IMR-90 (cell line): ENCODE measurements at regions not wholly inside any gene's neighbourhood (a gene's known extent, or its start where the extent isn't known, plus 50 kb on each side); places are given as distances from the start of the nearest gene placed in this dataset.

ENCODE experiments used
- ATAC-seq: fragments of 200-7000 bp; cut with Tn5 transposase; 2 replicates; pipeline ENCODE4 v1.9.1; 2020; ENCODE audit warnings: low read depth, mild to moderate bottlenecking, moderate library complexity
- BruUV-seq: library from RNA; stranded (reverse); fragments of 400-500 nt; replicated peaks from 2 replicates; lab custom pipeline; 2021; lab: Mats Ljungman, UMichigan
- CTCF ChIA-PET: fragments of 300-600 bp; formaldehyde crosslinking; extraction: SDS; loops from one replicate; lab custom pipeline; 2021; ENCODE audit warnings: antibody characterized with exemption; lab: Yijun Ruan, JAX
- POLR2A ChIA-PET: fragments of 300-600 bp; sonication (Branson Sonifier 250); formaldehyde crosslinking; loops from one replicate; lab custom pipeline; 2022; ENCODE audit warnings: antibody characterized with exemption; ENCODE audit not compliant: unreplicated experiment; lab: Charles Lee
- DNase-seq: peaks from one replicate; pipeline ENCODE4 v3.0.0; 2013
- H2AFZ ChIP-seq: replicated peaks from 2 replicates; pipeline ENCODE3; 2013; ENCODE audit warnings: low read length, mild to moderate bottlenecking; ENCODE audit not compliant: poor library complexity
- H2AK5ac ChIP-seq: 2 replicates; pipeline ENCODE4 v1.6.1; 2013; ENCODE audit warnings: low read depth, low read length, inconsistent platforms
- H2AK9ac ChIP-seq: replicated peaks from 2 replicates; pipeline ENCODE3; 2013; ENCODE audit warnings: mild to moderate bottlenecking, low read depth, low read length, moderate library complexity; ENCODE audit not compliant: poor library complexity
- H2BK120ac ChIP-seq: 2 replicates; pipeline ENCODE4 v1.6.1; 2013; ENCODE audit warnings: low read depth, low read length, inconsistent platforms
- H2BK15ac ChIP-seq: 3 replicates; pipeline ENCODE4 v1.6.1; 2013; ENCODE audit warnings: low read depth, low read length, inconsistent platforms
- H2BK20ac ChIP-seq: 2 replicates; pipeline ENCODE4 v1.6.1; 2013; ENCODE audit warnings: low read depth, mild to moderate bottlenecking, inconsistent platforms, low read length, moderate library complexity
- H2BK5ac ChIP-seq: 2 replicates; pipeline ENCODE4 v1.6.1; 2013; ENCODE audit warnings: mild to moderate bottlenecking, low read depth, low read length, inconsistent platforms; ENCODE audit not compliant: poor library complexity, severe bottlenecking
- H3K14ac ChIP-seq: replicated peaks from 2 replicates; pipeline ENCODE4 v1.6.1; 2013; ENCODE audit warnings: low read depth, low read length, inconsistent platforms
- H3K18ac ChIP-seq: 2 replicates; pipeline ENCODE4 v1.6.1; 2013; ENCODE audit warnings: low read depth, low read length, control low read depth
- H3K23ac ChIP-seq: 2 replicates; pipeline ENCODE4 v1.6.1; 2013; ENCODE audit warnings: low read depth, low read length, inconsistent platforms
- H3K27ac ChIP-seq: 2 replicates; pipeline ENCODE4 v1.5.1; 2013; ENCODE audit warnings: mild to moderate bottlenecking, control low read depth, low read length; ENCODE audit not compliant: insufficient read depth
- H3K27me3 ChIP-seq: 2 replicates; pipeline ENCODE4 v1.6.1; 2013; ENCODE audit warnings: low read length; ENCODE audit not compliant: control insufficient read depth, insufficient read depth
- H3K36me3 ChIP-seq: 2 replicates; pipeline ENCODE4 v1.6.1; 2013; ENCODE audit warnings: low read length, mixed read lengths; ENCODE audit not compliant: control insufficient read depth, insufficient read depth
- H3K4ac ChIP-seq: 2 replicates; pipeline ENCODE4 v1.6.1; 2013; ENCODE audit warnings: low read depth, low read length, inconsistent platforms
- H3K4me1 ChIP-seq: 2 replicates; pipeline ENCODE4 v1.6.1; 2013; ENCODE audit warnings: low read length, mixed read lengths; ENCODE audit not compliant: control insufficient read depth, insufficient read depth
- H3K4me2 ChIP-seq: 2 replicates; pipeline ENCODE4 v1.6.1; 2013; ENCODE audit warnings: low read depth, mild to moderate bottlenecking, control low read depth, low read length, moderate library complexity
- H3K4me3 ChIP-seq: 2 replicates; pipeline ENCODE4 v1.5.1; 2013; ENCODE audit warnings: low read depth, mild to moderate bottlenecking, control low read depth, low read length, moderate library complexity; ENCODE audit not compliant: insufficient read depth
- H3K56ac ChIP-seq: 2 replicates; pipeline ENCODE4 v1.6.1; 2013; ENCODE audit warnings: low read length, inconsistent platforms; ENCODE audit not compliant: insufficient read depth; ENCODE audit errors: extremely low read depth
- H3K79me1 ChIP-seq, 2 experiments: 2 replicates each; pipeline ENCODE4 v1.6.1; 2013; ENCODE audit warnings: low read length in 2 of 2, inconsistent platforms in 1 of 2, low read depth in 1 of 2
- H3K9ac ChIP-seq: 2 replicates; pipeline ENCODE4 v1.6.1; 2013; ENCODE audit warnings: low read depth, low read length, control low read depth
- H3K9me1 ChIP-seq: 2 replicates; pipeline ENCODE4 v1.6.1; 2013; ENCODE audit warnings: low read length, inconsistent platforms; ENCODE audit not compliant: insufficient read depth
- H3K9me3 ChIP-seq: 2 replicates; pipeline ENCODE4 v1.6.1; 2013; ENCODE audit warnings: low read length; ENCODE audit not compliant: control insufficient read depth, insufficient read depth
- H4K20me1 ChIP-seq: 2 replicates; pipeline ENCODE4 v1.6.1; 2013; ENCODE audit warnings: low read length, inconsistent platforms; ENCODE audit not compliant: insufficient read depth
- H4K5ac ChIP-seq: 2 replicates; pipeline ENCODE4 v1.6.1; 2013; ENCODE audit warnings: mild to moderate bottlenecking, low read depth, low read length, control low read depth
- H4K8ac ChIP-seq, 2 experiments: 2 replicates each; pipeline ENCODE4 v1.6.1; 2013; ENCODE audit warnings: low read depth in 2 of 2, low read length in 2 of 2, control low read depth in 1 of 2, inconsistent platforms in 1 of 2
- H4K91ac ChIP-seq: 2 replicates; pipeline ENCODE4 v1.6.1; 2013; ENCODE audit warnings: low read depth, low read length, inconsistent platforms; ENCODE audit not compliant: insufficient read depth
- BHLHE40 ChIP-seq: fragments of 150-350 bp; IDR thresholded peaks from 2 replicates; pipeline ENCODE4 v1.6.1; 2016; ENCODE audit warnings: mild to moderate bottlenecking, low read depth, low read length
- FOS ChIP-seq: fragments of 150-350 bp; IDR thresholded peaks from 2 replicates; pipeline ENCODE4 v1.6.1; 2016; ENCODE audit warnings: low read depth, low read length
- NFE2L2 ChIP-seq: fragments of 150-350 bp; IDR thresholded peaks from 2 replicates; pipeline ENCODE4 v1.6.1; 2016; ENCODE audit warnings: low read depth, mild to moderate bottlenecking, low read length
- RCOR1 ChIP-seq: IDR thresholded peaks from 2 replicates; pipeline ENCODE4 v1.6.1; 2012; ENCODE audit warnings: mild to moderate bottlenecking, low read length, improper control_type of control experiment; ENCODE audit not compliant: insufficient replicate concordance
- RFX5 ChIP-seq: IDR thresholded peaks from 2 replicates; pipeline ENCODE4 v1.8.0; 2012; ENCODE audit warnings: low read depth, mild to moderate bottlenecking, low read length, moderate library complexity
- SMC3 ChIP-seq: fragments of 150-350 bp; IDR thresholded peaks from 2 replicates; pipeline ENCODE4 v1.6.1; 2016; ENCODE audit warnings: low read depth, mild to moderate bottlenecking, antibody characterized with exemption, low read length, moderate library complexity
- WGBS, 2 experiments: methylation state at CpG; one replicate each; pipeline versions ENCODE4 v1.1.5 to v1.1.7; 2013; ENCODE audit warnings: missing lambda C conversion rate in 2 of 2; ENCODE audit not compliant: insufficient read length in 1 of 2; ENCODE audit errors: extremely low coverage in 2 of 2; 5-methylcytosine and 5-hydroxymethylcytosine counted together
- dilution Hi-C: fragments of 300-500 bp; cut with HindIII; formaldehyde crosslinking; loops from one replicate; pipeline ENCODE4 v1.14.3; 2018; ENCODE audit warnings: low sequenced_read_pairs; ENCODE audit not compliant: unreplicated experiment
- in situ Hi-C: fragments of 300-500 bp; cut with MboI; formaldehyde crosslinking; loops from 3 replicates; pipeline ENCODE4 v1.14.3; 2019; ENCODE audit warnings: low sequenced_read_pairs, inconsistent platforms, mixed read lengths
- intact Hi-C: fragments of 100-400 bp; cut with micrococcal nuclease; formaldehyde crosslinking; loops from 2 replicates; pipeline ENCODE4 v1.10.0; 2022
- TF ChIP-seq, protein P1 (sequence below): fragments of 150-350 bp; IDR thresholded peaks from 2 replicates; pipeline ENCODE4 v1.6.1; 2017; ENCODE audit warnings: mild to moderate bottlenecking, antibody characterized with exemption, low read length, low read depth

DNA sequence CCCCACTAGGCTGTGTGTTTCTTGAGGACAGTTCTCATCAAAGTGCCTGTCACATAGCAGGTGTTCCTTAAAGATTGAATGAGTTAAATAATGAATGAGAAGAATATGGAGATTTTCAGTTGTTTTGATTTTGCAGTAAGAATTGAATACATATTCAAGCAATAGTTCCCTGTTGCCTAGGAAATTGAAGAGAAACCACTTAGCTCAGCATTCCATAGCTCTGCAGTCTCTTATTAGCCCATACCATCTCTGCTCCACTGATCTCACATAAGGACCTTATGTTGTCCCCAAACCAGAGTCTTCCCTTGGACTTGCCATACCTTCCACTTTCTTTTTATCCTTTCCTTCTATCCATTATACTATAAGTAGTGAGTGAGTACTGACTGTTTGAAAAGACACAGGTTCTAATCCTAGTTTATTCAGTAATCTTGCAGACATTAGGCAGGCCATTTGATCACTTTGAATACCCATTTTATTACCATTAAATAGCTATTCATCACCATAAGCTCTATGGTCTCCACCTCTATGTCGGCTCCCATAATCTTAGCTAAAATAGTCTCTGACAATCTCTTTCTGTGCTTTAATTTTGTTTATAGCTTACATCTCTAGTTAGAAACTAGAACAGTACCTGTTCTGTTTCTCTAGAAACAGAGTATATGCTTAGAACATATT, 1059.6 kb upstream of the SLIT2 start:
- Histone ChIP-seq H4K8ac (no peak overlapping the region), H3K4me1 (0 out of 2 replicates have a peak, but pooled peaks cover 3% of the 10 kb centered on the region), H4K20me1 (no peaks in the 10 kb centered on the region), H2AFZ (no peak overlapping the region), H3K14ac (no peak overlapping the region), H2BK120ac (no peak overlapping the region), H3K23ac (no peak overlapping the region), H3K18ac (no peak overlapping the region), H3K79me1 (no peaks in the 10 kb centered on the region), H2AK9ac (no peak overlapping the region), H3K4me2 (no peak overlapping the region), H2BK20ac (no peak overlapping the region), H4K5ac (no peak overlapping the region), H3K27me3 (no peaks in the 10 kb centered on the region), H4K91ac (no peak overlapping the region), H2BK15ac (no peak overlapping the region), H3K36me3 (no peaks in the 10 kb centered on the region), H2AK5ac (no peak overlapping the region), H2BK5ac (no peak overlapping the region), H3K4me3 (no peak overlapping the region), H3K9me3 (no peaks in the 10 kb centered on the region), H3K9me1 (no peaks in the 10 kb centered on the region), H3K56ac (no peak overlapping the region), H3K9ac (no peak overlapping the region), H3K4ac (no peak overlapping the region), H3K27ac (no peak overlapping the region)
- ATAC-seq (no peak), DNase-seq (no peak)
- in situ Hi-C loops: no loop called here
- intact Hi-C loops: no loop called here
- ChIA-PET POLR2A (no interaction called here), CTCF (no interaction called here)
- dilution Hi-C loops: no loop called here
- BruUV-seq: no TSS peak
- TF ChIP-seq RFX5: no peak
- TF ChIP-seq BHLHE40: no peak
- TF ChIP-seq, protein P1, sequence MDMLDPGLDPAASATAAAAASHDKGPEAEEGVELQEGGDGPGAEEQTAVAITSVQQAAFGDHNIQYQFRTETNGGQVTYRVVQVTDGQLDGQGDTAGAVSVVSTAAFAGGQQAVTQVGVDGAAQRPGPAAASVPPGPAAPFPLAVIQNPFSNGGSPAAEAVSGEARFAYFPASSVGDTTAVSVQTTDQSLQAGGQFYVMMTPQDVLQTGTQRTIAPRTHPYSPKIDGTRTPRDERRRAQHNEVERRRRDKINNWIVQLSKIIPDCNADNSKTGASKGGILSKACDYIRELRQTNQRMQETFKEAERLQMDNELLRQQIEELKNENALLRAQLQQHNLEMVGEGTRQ: no peak
- TF ChIP-seq FOS: no peak
- no peak for TF ChIP-seq NFE2L2
- no peak for TF ChIP-seq SMC3
- no peak for TF ChIP-seq RCOR1
- no CpG with 5 or more reads among the region's 1 CpG for WGBS, 2 experiments
